Smooth muscle cell (in vitro differentiated cells): ENCODE measurements at regions not wholly inside any gene's neighbourhood (a gene's known extent, or its start where the extent isn't known, plus 50 kb on each side); places are given as distances from the start of the nearest gene placed in this dataset.
"Not testable (repeated sequence)": the region's sequence is repeated elsewhere in the genome, so short reads cannot be mapped to it uniquely, and the experiment has no call there.

Experiments
- DNase-seq: peaks from one replicate; lab custom pipeline; 2025; ENCODE audit not compliant: unreplicated experiment; lab: John Stamatoyannopoulos, UW
- H2AFZ ChIP-seq: fragments of 200-600 bp; sonication (generic); 2 replicates; pipeline ENCODE4 v1.6.0; 2016; ENCODE audit warnings: antibody characterized with exemption, low read depth, mild to moderate bottlenecking
- H3F3A ChIP-seq: fragments of 200-600 bp; sonication (generic); 2 replicates; pipeline ENCODE4 v1.6.0; 2017; ENCODE audit warnings: antibody characterized with exemption, low read depth
- H3K27ac ChIP-seq: fragments of 200-600 bp; sonication (generic); 2 replicates; pipeline ENCODE4 v1.5.1; 2016; ENCODE audit warnings: low read depth, mild to moderate bottlenecking
- H3K27me3 ChIP-seq: fragments of 200-600 bp; sonication (generic); 2 replicates; pipeline ENCODE4 v1.6.1; 2016; ENCODE audit warnings: low read depth, mild to moderate bottlenecking
- H3K36me3 ChIP-seq: fragments of 200-600 bp; sonication (generic); 2 replicates; pipeline ENCODE4 v1.5.1; 2016; ENCODE audit warnings: low read depth
- H3K4me1 ChIP-seq: fragments of 200-600 bp; sonication (generic); 2 replicates; pipeline ENCODE4 v1.5.1; 2016; ENCODE audit warnings: low read depth
- H3K4me2 ChIP-seq: fragments of 200-600 bp; sonication (generic); 2 replicates; pipeline ENCODE4 v1.6.0; 2016; ENCODE audit warnings: mild to moderate bottlenecking
- H3K4me3 ChIP-seq: fragments of 200-600 bp; sonication (generic); 2 replicates; pipeline ENCODE4 v1.5.1; 2016; ENCODE audit warnings: mild to moderate bottlenecking
- H3K79me2 ChIP-seq: fragments of 200-600 bp; sonication (generic); 2 replicates; pipeline ENCODE4 v1.6.0; 2016; ENCODE audit warnings: low read depth, mild to moderate bottlenecking
- H3K9ac ChIP-seq: fragments of 200-600 bp; sonication (generic); 2 replicates; pipeline ENCODE4 v1.6.0; 2016; ENCODE audit warnings: low read depth
- H3K9me3 ChIP-seq: fragments of 200-600 bp; sonication (generic); replicated peaks from 2 replicates; pipeline ENCODE4 v1.5.1; 2016; ENCODE audit warnings: low read depth
- H4K20me1 ChIP-seq: fragments of 200-600 bp; sonication (generic); 2 replicates; pipeline ENCODE4 v1.6.0; 2016; ENCODE audit warnings: low read depth
- WGBS: methylation state at CpG from one replicate; pipeline ENCODE4 v1.1.7; 2016; ENCODE audit warnings: low lambda C conversion rate; 5-methylcytosine and 5-hydroxymethylcytosine counted together
- TF ChIP-seq, protein P1 (sequence below): fragments of 200-600 bp; sonication (generic); IDR thresholded peaks from 2 replicates; pipeline ENCODE4 v1.5.1; 2017; ENCODE audit warnings: borderline replicate concordance, mild to moderate bottlenecking, antibody characterized with exemption; ENCODE audit not compliant: insufficient read depth, poor library complexity, severe bottlenecking

- no peak for DNase-seq
- Histone ChIP-seq H3K4me3 (no peak overlapping the region), H3F3A (no peaks in the 10 kb centered on the region), H4K20me1 (no peaks in the 10 kb centered on the region), H2AFZ (no peak overlapping the region), H3K9ac (no peak overlapping the region), H3K79me2 (no peaks in the 10 kb centered on the region), H3K9me3 (no peaks in the 10 kb centered on the region), H3K4me2 (no peak overlapping the region), H3K36me3 (no peaks in the 10 kb centered on the region), H3K4me1 (no peaks in the 10 kb centered on the region), H3K27me3 (no peaks in the 10 kb centered on the region), H3K27ac (no peak overlapping the region)
- 90% methylated on average over 5 of the region's 5 CpGs for WGBS
- TF ChIP-seq, protein P1, sequence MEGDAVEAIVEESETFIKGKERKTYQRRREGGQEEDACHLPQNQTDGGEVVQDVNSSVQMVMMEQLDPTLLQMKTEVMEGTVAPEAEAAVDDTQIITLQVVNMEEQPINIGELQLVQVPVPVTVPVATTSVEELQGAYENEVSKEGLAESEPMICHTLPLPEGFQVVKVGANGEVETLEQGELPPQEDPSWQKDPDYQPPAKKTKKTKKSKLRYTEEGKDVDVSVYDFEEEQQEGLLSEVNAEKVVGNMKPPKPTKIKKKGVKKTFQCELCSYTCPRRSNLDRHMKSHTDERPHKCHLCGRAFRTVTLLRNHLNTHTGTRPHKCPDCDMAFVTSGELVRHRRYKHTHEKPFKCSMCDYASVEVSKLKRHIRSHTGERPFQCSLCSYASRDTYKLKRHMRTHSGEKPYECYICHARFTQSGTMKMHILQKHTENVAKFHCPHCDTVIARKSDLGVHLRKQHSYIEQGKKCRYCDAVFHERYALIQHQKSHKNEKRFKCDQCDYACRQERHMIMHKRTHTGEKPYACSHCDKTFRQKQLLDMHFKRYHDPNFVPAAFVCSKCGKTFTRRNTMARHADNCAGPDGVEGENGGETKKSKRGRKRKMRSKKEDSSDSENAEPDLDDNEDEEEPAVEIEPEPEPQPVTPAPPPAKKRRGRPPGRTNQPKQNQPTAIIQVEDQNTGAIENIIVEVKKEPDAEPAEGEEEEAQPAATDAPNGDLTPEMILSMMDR = no peak
These were observed 324.7 kb upstream of the KAZN start for GRCh38 chr1:14273811-14274210.

DNA sequence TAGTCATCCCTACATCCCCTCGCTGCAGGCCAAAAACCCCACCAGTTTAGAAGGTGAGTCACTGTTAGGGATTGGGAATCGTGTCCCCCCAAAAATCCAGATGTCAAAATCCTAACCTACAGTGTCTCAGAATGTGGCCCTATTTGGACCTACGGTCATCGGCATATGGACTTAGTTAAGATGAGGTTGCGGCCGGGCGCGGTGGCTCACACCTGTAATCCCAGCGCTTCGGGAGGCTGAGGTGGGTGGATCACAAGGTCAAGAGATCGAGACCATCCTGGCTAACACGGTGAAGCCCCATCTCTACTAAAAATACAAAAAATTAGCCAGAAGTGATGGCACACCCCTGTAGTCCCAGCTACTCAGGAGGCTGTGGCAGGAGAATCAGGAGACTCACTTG lies 318.6 kb upstream of the KAZN start:
- DNase-seq, H3K4me1 ChIP-seq, H3K36me3 ChIP-seq, H3K79me2 ChIP-seq, H4K20me1 ChIP-seq, H3K9me3 ChIP-seq, H2AFZ ChIP-seq, H3K4me2 ChIP-seq, H3K9ac ChIP-seq, H3K27ac ChIP-seq, H3F3A ChIP-seq, H3K4me3 ChIP-seq: not testable (repeated sequence)
- peaks cover 20% of the 10 kb centered on the region for H3K27me3 ChIP-seq
- WGBS = 94% methylated on average over 12 of the region's 12 CpGs

GRCh38 chr1:14280909-14281308 lies 317.6 kb upstream of the KAZN start:
- no peaks in the 10 kb centered on the region for H3K79me2 ChIP-seq
- no peaks in the 10 kb centered on the region for H3K9me3 ChIP-seq
- no peak overlapping the region for H3K4me3 ChIP-seq
- H3K4me2 ChIP-seq = no peak overlapping the region
- H3K27ac ChIP-seq = no peak overlapping the region
- no peaks in the 10 kb centered on the region for H4K20me1 ChIP-seq
- TF ChIP-seq, protein P1 = no peak
- WGBS = 93% methylated on average over 2 of the region's 2 CpGs
- H3K4me1 ChIP-seq = peaks cover 7% of the 10 kb centered on the region
- no peak for DNase-seq
- H2AFZ ChIP-seq = no peak overlapping the region
- no peaks in the 10 kb centered on the region for H3F3A ChIP-seq
- H3K36me3 ChIP-seq = no peaks in the 10 kb centered on the region
- peaks cover 20% of the 10 kb centered on the region for H3K27me3 ChIP-seq
- no peak overlapping the region for H3K9ac ChIP-seq

DNA sequence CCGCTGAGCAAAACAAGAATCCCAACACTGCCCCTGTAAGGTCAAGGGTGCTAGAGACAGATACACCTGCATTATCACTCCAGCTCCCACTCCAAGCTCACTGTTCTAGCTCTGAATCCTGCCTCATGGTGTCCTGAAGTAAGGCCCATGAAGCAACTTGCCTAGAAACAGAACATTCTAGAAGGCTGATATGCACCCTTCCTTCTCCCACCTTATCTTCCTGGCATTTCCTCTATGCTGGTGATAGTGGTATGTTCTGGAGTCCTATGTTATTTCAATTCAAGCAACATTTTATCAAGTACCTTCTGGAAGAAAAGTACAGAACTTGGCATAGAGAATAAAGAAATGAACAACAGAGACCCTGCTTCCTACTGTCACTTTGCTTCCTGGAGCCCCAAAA lies 317.1 kb upstream of the KAZN start:
- Histone ChIP-seq H2AFZ (no peak overlapping the region), H3K79me2 (no peaks in the 10 kb centered on the region), H3K9ac (no peak overlapping the region), H3K4me1 (peaks cover 7% of the 10 kb centered on the region), H3K27ac (no peak overlapping the region), H3K27me3 (peaks cover 20% of the 10 kb centered on the region), H4K20me1 (no peaks in the 10 kb centered on the region), H3K36me3 (no peaks in the 10 kb centered on the region), H3K4me3 (no peak overlapping the region), H3K4me2 (no peak overlapping the region), H3K9me3 (no peaks in the 10 kb centered on the region), H3F3A (no peaks in the 10 kb centered on the region)
- TF ChIP-seq, protein P1 = no peak
- WGBS = 83% methylated on average over 1 of the region's 1 CpG
- DNase-seq = no peak
